ENCODE measurements at regions not wholly inside any gene's neighbourhood (a gene's known extent, or its start where the extent isn't known, plus 50 kb on each side); places are given as distances from the start of the nearest gene placed in this dataset.
"Not testable (repeated sequence)": the region's sequence is repeated elsewhere in the genome, so short reads cannot be mapped to it uniquely, and the experiment has no call there.

- no peaks in the 10 kb centered on the region for H3K4me1 ChIP-seq
- H3K27ac ChIP-seq = no peak overlapping the region
- TF ChIP-seq POLR2A (IDR thresholded peaks at IDR 0.05) = no peak
- no peak for TF ChIP-seq EP300 (IDR thresholded peaks at IDR 0.05)
- TF ChIP-seq CTCF (IDR thresholded peaks at IDR 0.05) = no peak
- no peak for TF ChIP-seq POLR2AphosphoS5 (IDR thresholded peaks at IDR 0.05)
- ATAC-seq = no peak
- no peak overlapping the region for H3K4me3 ChIP-seq
- 65 to 97% methylated on average over 3 of the region's 3 CpGs for WGBS, 2 donors (ENCODE audit: low coverage in 1 of 2)
- H3K36me3 ChIP-seq = no peaks in the 10 kb centered on the region
- no peaks in the 10 kb centered on the region for H3K27me3 ChIP-seq
- H3K9me3 ChIP-seq = no peaks in the 10 kb centered on the region
These were observed 671.2 kb downstream of the SI start for GRCh38 chr3:164407111-164407510.

- no peaks in the 10 kb centered on the region for H3K9me3 ChIP-seq
- 73 to 84% methylated on average over 3 of the region's 3 CpGs for WGBS, 2 donors (ENCODE audit: low coverage in 1 of 2)
- H3K36me3 ChIP-seq = no peaks in the 10 kb centered on the region
- TF ChIP-seq CTCF (IDR thresholded peaks at IDR 0.05) = no peak
- TF ChIP-seq EP300 (IDR thresholded peaks at IDR 0.05) = no peak
- TF ChIP-seq POLR2AphosphoS5 (IDR thresholded peaks at IDR 0.05) = no peak
- TF ChIP-seq POLR2A (IDR thresholded peaks at IDR 0.05) = no peak
- H3K27me3 ChIP-seq = no peaks in the 10 kb centered on the region
- no peak overlapping the region for H3K27ac ChIP-seq
- H3K4me1 ChIP-seq = no peaks in the 10 kb centered on the region
- H3K4me3 ChIP-seq = no peak overlapping the region
- no peak for ATAC-seq
These were observed 672.0 kb downstream of the SI start for GRCh38 chr3:164406281-164406680.

GRCh38 chr3:164401923-164402322 lies 676.4 kb downstream of the SI start:
- H3K36me3 ChIP-seq = no peaks in the 10 kb centered on the region
- no peak for ATAC-seq
- no peak for TF ChIP-seq POLR2A (IDR thresholded peaks at IDR 0.05)
- TF ChIP-seq EP300 (IDR thresholded peaks at IDR 0.05) = no peak
- no peak for TF ChIP-seq POLR2AphosphoS5 (IDR thresholded peaks at IDR 0.05)
- TF ChIP-seq CTCF (IDR thresholded peaks at IDR 0.05) = no peak
- WGBS, 2 donors (ENCODE audit: low coverage in 1 of 2) = no CpG with 5 or more reads among the region's 30 CpGs
- H3K27me3 ChIP-seq = no peaks in the 10 kb centered on the region
- no peaks in the 10 kb centered on the region for H3K9me3 ChIP-seq
- no peak overlapping the region for H3K4me3 ChIP-seq
- no peak overlapping the region for H3K27ac ChIP-seq
- no peaks in the 10 kb centered on the region for H3K4me1 ChIP-seq

GRCh38 chr3:164401440-164401839 lies 676.9 kb downstream of the SI start:
- not testable (repeated sequence) for H3K4me1 ChIP-seq, H3K36me3 ChIP-seq, ATAC-seq, H3K27me3 ChIP-seq, H3K4me3 ChIP-seq, H3K27ac ChIP-seq, H3K9me3 ChIP-seq
- WGBS, 2 donors (ENCODE audit: low coverage in 1 of 2) = 87% methylated on average over 5 of the region's 7 CpGs; no CpG with 5 or more reads in 1 of the 2 donors

GRCh38 chr3:164397462-164397861 lies 680.8 kb downstream of the SI start:
- no peaks in the 10 kb centered on the region for H3K9me3 ChIP-seq
- ATAC-seq = no peak
- no peak overlapping the region for H3K27ac ChIP-seq
- no peak overlapping the region for H3K4me3 ChIP-seq
- no peaks in the 10 kb centered on the region for H3K4me1 ChIP-seq
- no peaks in the 10 kb centered on the region for H3K27me3 ChIP-seq
- TF ChIP-seq EP300 (IDR thresholded peaks at IDR 0.05) = no peak
- TF ChIP-seq POLR2A (IDR thresholded peaks at IDR 0.05) = no peak
- TF ChIP-seq CTCF (IDR thresholded peaks at IDR 0.05) = no peak
- no peak for TF ChIP-seq POLR2AphosphoS5 (IDR thresholded peaks at IDR 0.05)
- no peaks in the 10 kb centered on the region for H3K36me3 ChIP-seq

- 50 to 70% methylated on average over 1 of the region's 1 CpG for WGBS, 2 donors (ENCODE audit: low coverage in 1 of 2)
- Histone ChIP-seq H3K4me1 (no peaks in the 10 kb centered on the region), H3K9me3 (no peaks in the 10 kb centered on the region), H3K4me3 (no peak overlapping the region), H3K27me3 (no peaks in the 10 kb centered on the region), H3K27ac (no peak overlapping the region), H3K36me3 (no peaks in the 10 kb centered on the region)
- ATAC-seq = no peak
- TF ChIP-seq POLR2AphosphoS5 (IDR thresholded peaks at IDR 0.05) (no peak), EP300 (IDR thresholded peaks at IDR 0.05) (no peak), POLR2A (IDR thresholded peaks at IDR 0.05) (no peak), CTCF (IDR thresholded peaks at IDR 0.05) (no peak)
These were observed 685.1 kb downstream of the SI start for GRCh38 chr3:164393171-164393570.

Data from gastroesophageal sphincter (tissue), 4 donors.